MM.1S (cell line): ENCODE measurements at regions not wholly inside any gene's neighbourhood (a gene's known extent, or its start where the extent isn't known, plus 50 kb on each side); places are given as distances from the start of the nearest gene placed in this dataset.

ENCODE experiments used
- DNase-seq: peaks from one replicate; pipeline ENCODE4 v3.0.0-alpha.2; 2015
- H2AFZ ChIP-seq: fragments of 300-600 bp; sonication (generic); 2 replicates; pipeline ENCODE4 v1.6.0; 2016; ENCODE audit warnings: antibody characterized with exemption, low read length
- H3F3A ChIP-seq: fragments of 300-600 bp; sonication (generic); 2 replicates; pipeline ENCODE4 v1.6.1; 2016; ENCODE audit warnings: mild to moderate bottlenecking, antibody characterized with exemption, low read length, moderate library complexity, mixed read lengths; ENCODE audit not compliant: insufficient read depth
- H3K27ac ChIP-seq: fragments of 300-600 bp; sonication (generic); 2 replicates; pipeline ENCODE4 v1.5.1; 2016; ENCODE audit warnings: mild to moderate bottlenecking, low read length
- H3K27me3 ChIP-seq: fragments of 300-600 bp; sonication (generic); replicated peaks from 2 replicates; pipeline ENCODE4 v1.6.0; 2016; ENCODE audit warnings: low read length; ENCODE audit not compliant: insufficient read depth
- H3K36me3 ChIP-seq: fragments of 300-600 bp; sonication (generic); replicated peaks from 2 replicates; pipeline ENCODE4 v1.6.1; 2016; ENCODE audit warnings: mild to moderate bottlenecking, low read length, mixed read lengths; ENCODE audit not compliant: insufficient read depth
- H3K4me1 ChIP-seq: fragments of 300-600 bp; sonication (generic); 2 replicates; pipeline ENCODE4 v1.6.1; 2016; ENCODE audit warnings: low read length, mixed read lengths
- H3K4me2 ChIP-seq: fragments of 300-600 bp; sonication (generic); 2 replicates; pipeline ENCODE4 v1.6.0; 2016; ENCODE audit warnings: low read depth, low read length
- H3K4me3 ChIP-seq: fragments of 300-600 bp; sonication (generic); 2 replicates; pipeline ENCODE4 v1.5.1; 2016; ENCODE audit warnings: low read length, mixed read lengths
- H3K79me2 ChIP-seq: fragments of 300-600 bp; sonication (generic); 2 replicates; pipeline ENCODE4 v1.6.1; 2016; ENCODE audit warnings: mixed run types, low read length, mixed read lengths
- H3K9ac ChIP-seq: fragments of 300-600 bp; sonication (generic); 2 replicates; pipeline ENCODE4 v1.6.1; 2016; ENCODE audit warnings: low read length, mixed read lengths
- H3K9me2 ChIP-seq: fragments of 300-600 bp; sonication (generic); replicated peaks from 2 replicates; pipeline ENCODE4 v1.6.1; 2016; ENCODE audit warnings: mild to moderate bottlenecking, low read length, mixed read lengths; ENCODE audit not compliant: insufficient read depth
- H3K9me3 ChIP-seq: fragments of 300-600 bp; sonication (generic); replicated peaks from 2 replicates; pipeline ENCODE4 v1.6.1; 2016; ENCODE audit warnings: mild to moderate bottlenecking, low read length, mixed read lengths; ENCODE audit not compliant: insufficient read depth
- H4K20me1 ChIP-seq: fragments of 300-600 bp; sonication (generic); 2 replicates; pipeline ENCODE4 v1.6.1; 2016; ENCODE audit warnings: mild to moderate bottlenecking, low read length, moderate library complexity, mixed read lengths; ENCODE audit not compliant: insufficient read depth
- CTCF ChIP-seq: fragments of 300-600 bp; sonication (generic); IDR thresholded peaks from 2 replicates; pipeline ENCODE4 v1.5.1; 2016; ENCODE audit warnings: antibody characterized with exemption, low read length, mixed read lengths
- EZH2 ChIP-seq: fragments of 300-600 bp; sonication (generic); optimal IDR thresholded peaks from 2 replicates; pipeline ENCODE3; 2017; ENCODE audit warnings: low read depth, mild to moderate bottlenecking, antibody characterized with exemption, low read length, mixed read lengths
- EZH2phosphoT487 ChIP-seq: fragments of 300-600 bp; sonication (generic); IDR thresholded peaks from 2 replicates; pipeline ENCODE4 v1.6.1; 2018; ENCODE audit warnings: antibody characterized with exemption, low read length

GRCh38 chr20:21936261-21936660 lies 230.8 kb downstream of the PAX1 start:
- Histone ChIP-seq H3K79me2 (no peaks in the 10 kb centered on the region), H3K27ac (no peak overlapping the region), H3K9me3 (no peaks in the 10 kb centered on the region), H3K9me2 (no peaks in the 10 kb centered on the region), H3K9ac (no peak overlapping the region), H4K20me1 (no peaks in the 10 kb centered on the region), H3K4me1 (no peaks in the 10 kb centered on the region), H3K36me3 (no peaks in the 10 kb centered on the region), H3K4me3 (no peak overlapping the region), H3K27me3 (no peaks in the 10 kb centered on the region), H2AFZ (no peak overlapping the region), H3K4me2 (no peak overlapping the region), H3F3A (no peaks in the 10 kb centered on the region)
- DNase-seq = no peak
- no peak for TF ChIP-seq EZH2phosphoT487
- TF ChIP-seq CTCF = no peak
- TF ChIP-seq EZH2 = no peak

- no peaks in the 10 kb centered on the region for H4K20me1 ChIP-seq
- no peak overlapping the region for H3K4me2 ChIP-seq
- no peak for DNase-seq
- no peaks in the 10 kb centered on the region for H3K79me2 ChIP-seq
- no peak overlapping the region for H3K4me3 ChIP-seq
- TF ChIP-seq CTCF (no peak), EZH2 (no peak), EZH2phosphoT487 (no peak)
- H3K27ac ChIP-seq = no peak overlapping the region
- no peaks in the 10 kb centered on the region for H3K9me2 ChIP-seq
- H3K27me3 ChIP-seq = no peaks in the 10 kb centered on the region
- no peaks in the 10 kb centered on the region for H3F3A ChIP-seq
- H3K4me1 ChIP-seq = no peaks in the 10 kb centered on the region
- H3K9me3 ChIP-seq = no peaks in the 10 kb centered on the region
- no peak overlapping the region for H3K9ac ChIP-seq
- H3K36me3 ChIP-seq = no peaks in the 10 kb centered on the region
- H2AFZ ChIP-seq = no peak overlapping the region
Measured at GRCh38 chr20:21933526-21933925, 228.1 kb downstream of the PAX1 start.

- TF ChIP-seq EZH2phosphoT487 = no peak
- no peak for TF ChIP-seq CTCF
- TF ChIP-seq EZH2 = no peak
- Histone ChIP-seq H3K9me2 (no peaks in the 10 kb centered on the region), H3K79me2 (no peaks in the 10 kb centered on the region), H3K9ac (no peak overlapping the region), H3K4me2 (no peak overlapping the region), H2AFZ (no peak overlapping the region), H3F3A (no peaks in the 10 kb centered on the region), H3K4me1 (no peaks in the 10 kb centered on the region), H3K27me3 (no peaks in the 10 kb centered on the region), H3K36me3 (no peaks in the 10 kb centered on the region), H4K20me1 (no peaks in the 10 kb centered on the region), H3K4me3 (no peak overlapping the region), H3K27ac (no peak overlapping the region), H3K9me3 (no peaks in the 10 kb centered on the region)
- DNase-seq = no peak
Measured at GRCh38 chr20:21921251-21921650, 215.8 kb downstream of the PAX1 start.
